GM12878 (cell line): ENCODE measurements at regions not wholly inside any gene's neighbourhood (a gene's known extent, or its start where the extent isn't known, plus 50 kb on each side); places are given as distances from the start of the nearest gene placed in this dataset.
"Not testable (repeated sequence)": the region's sequence is repeated elsewhere in the genome, so short reads cannot be mapped to it uniquely, and the experiment has no call there.

Experiments
- CREM ChIP-seq: IDR thresholded peaks from 2 replicates; pipeline ENCODE4 v1.6.1; 2014; ENCODE audit warnings: antibody characterized with exemption, low read depth
- CTCF ChIP-seq, 3 experiments: IDR thresholded peaks in 2 of 3; conservative IDR thresholded peaks in 1 of 3; 2 replicates each; pipeline ENCODE4 v1.5.1; 2011; ENCODE audit warnings: low read depth in 3 of 3, low read length in 3 of 3, mild to moderate bottlenecking in 3 of 3, control low read depth in 2 of 3, moderate library complexity in 2 of 3, inconsistent platforms in 1 of 3, mixed read lengths in 1 of 3; ENCODE audit not compliant: control insufficient read depth in 2 of 3, insufficient read depth in 1 of 3; ENCODE audit errors: extremely low read depth in 1 of 3
- EED ChIP-seq: sonication (generic); IDR thresholded peaks from 2 replicates; pipeline ENCODE4 v1.6.1; 2016; ENCODE audit warnings: antibody characterized with exemption, low read depth
- EZH2 ChIP-seq: IDR thresholded peaks from 2 replicates; pipeline ENCODE4 v1.6.1; 2012; ENCODE audit warnings: low read depth, mild to moderate bottlenecking, control low read depth, inconsistent platforms, low read length, borderline replicate concordance; ENCODE audit not compliant: control insufficient read depth
- GATAD2B ChIP-seq: fragments of 450-650 bp; conservative IDR thresholded peaks from 2 replicates; pipeline ENCODE4 v1.6.1; 2017; ENCODE audit warnings: low read depth, mild to moderate bottlenecking, moderate library complexity
- MXI1 ChIP-seq: fragments of 150-350 bp; IDR thresholded peaks from 2 replicates; pipeline ENCODE4 v1.6.1; 2011; ENCODE audit warnings: low read depth, mild to moderate bottlenecking, inconsistent platforms, low read length, improper control_type of control experiment
- MYB ChIP-seq: fragments of 150-350 bp; IDR thresholded peaks from 2 replicates; pipeline ENCODE4 v1.6.1; 2014; ENCODE audit warnings: mild to moderate bottlenecking, low read depth, low read length, borderline replicate concordance
- POLR2A ChIP-seq: IDR thresholded peaks from 2 replicates; pipeline ENCODE4 v1.6.1; 2011; ENCODE audit warnings: low read depth, mild to moderate bottlenecking, low read length
- TAF1 ChIP-seq: IDR thresholded peaks from 2 replicates; pipeline ENCODE4 v1.6.1; 2011; ENCODE audit warnings: mild to moderate bottlenecking, low read depth, low read length, borderline replicate concordance
- ZNF687 ChIP-seq: fragments of 450-650 bp; IDR thresholded peaks from 2 replicates; pipeline ENCODE4 v1.6.1; 2017; ENCODE audit warnings: mild to moderate bottlenecking, moderate library complexity
- TF ChIP-seq, protein P1 (sequence below): IDR thresholded peaks from 2 replicates; pipeline ENCODE4 v1.6.1; 2011; ENCODE audit warnings: low read depth, low read length, improper control_type of control experiment, borderline replicate concordance
- TF ChIP-seq, protein P2 (sequence below): IDR thresholded peaks from 2 replicates; pipeline ENCODE4 v1.6.1; 2012; ENCODE audit warnings: low read depth, low read length, improper control_type of control experiment
- TF ChIP-seq, protein P3 (sequence below): IDR thresholded peaks from 2 replicates; pipeline ENCODE4 v1.6.1; 2011; ENCODE audit warnings: low read depth, mild to moderate bottlenecking, low read length, moderate library complexity, borderline replicate concordance; ENCODE audit errors: extremely low read depth

DNA sequence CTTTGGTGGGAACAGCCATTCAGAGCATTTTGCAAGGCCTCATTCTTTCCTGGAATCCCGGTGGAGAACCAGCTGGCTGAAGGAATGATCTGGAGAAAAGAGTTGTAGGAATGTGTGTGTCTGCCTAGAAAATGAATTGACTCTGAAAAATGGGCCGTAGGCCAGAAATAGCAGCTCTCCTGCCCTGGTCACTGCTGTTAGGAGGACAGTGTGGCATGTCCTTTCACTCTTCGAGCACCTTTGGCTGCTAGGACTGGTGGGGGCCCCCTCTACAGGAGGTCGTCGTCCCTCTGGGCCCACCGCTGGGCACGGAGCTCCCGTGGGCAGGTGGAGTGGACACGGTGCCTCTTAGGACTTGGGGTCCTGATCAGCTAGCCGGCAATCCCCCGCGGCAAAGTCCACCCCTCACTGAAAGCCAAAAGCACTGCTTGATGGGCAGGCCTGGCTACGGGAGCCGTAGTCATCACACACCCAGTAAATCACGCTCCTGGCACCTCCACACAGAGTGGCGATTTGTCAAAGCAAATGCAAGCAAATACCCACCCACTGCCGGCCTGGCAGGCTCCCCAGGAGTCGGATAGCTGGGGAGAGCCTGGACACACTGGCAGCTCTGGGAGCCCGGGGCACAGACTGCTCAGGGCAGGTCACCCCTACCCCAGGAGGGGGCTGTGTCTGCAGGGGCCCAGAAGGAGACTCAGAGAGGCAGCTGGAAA is 4447.2 kb upstream of the TPTE start:
- TF ChIP-seq, protein P1, sequence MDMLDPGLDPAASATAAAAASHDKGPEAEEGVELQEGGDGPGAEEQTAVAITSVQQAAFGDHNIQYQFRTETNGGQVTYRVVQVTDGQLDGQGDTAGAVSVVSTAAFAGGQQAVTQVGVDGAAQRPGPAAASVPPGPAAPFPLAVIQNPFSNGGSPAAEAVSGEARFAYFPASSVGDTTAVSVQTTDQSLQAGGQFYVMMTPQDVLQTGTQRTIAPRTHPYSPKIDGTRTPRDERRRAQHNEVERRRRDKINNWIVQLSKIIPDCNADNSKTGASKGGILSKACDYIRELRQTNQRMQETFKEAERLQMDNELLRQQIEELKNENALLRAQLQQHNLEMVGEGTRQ = not testable (repeated sequence)
- not testable (repeated sequence) for TF ChIP-seq CTCF (IDR thresholded peaks at IDR 0.05 in 2 of 3, conservative IDR thresholded peaks at IDR 0.05 in 1 of 3; ENCODE audit: control insufficient read depth in 2 of 3, extremely low read depth in 1 of 3, insufficient read depth in 1 of 3, low read depth in 3 of 3, low read length in 3 of 3); MYB; MXI1; ZNF687; EED; CREM; POLR2A; TAF1; EZH2; GATAD2B
- TF ChIP-seq, protein P2, sequence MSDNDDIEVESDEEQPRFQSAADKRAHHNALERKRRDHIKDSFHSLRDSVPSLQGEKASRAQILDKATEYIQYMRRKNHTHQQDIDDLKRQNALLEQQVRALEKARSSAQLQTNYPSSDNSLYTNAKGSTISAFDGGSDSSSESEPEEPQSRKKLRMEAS = not testable (repeated sequence)
- TF ChIP-seq, protein P3, sequence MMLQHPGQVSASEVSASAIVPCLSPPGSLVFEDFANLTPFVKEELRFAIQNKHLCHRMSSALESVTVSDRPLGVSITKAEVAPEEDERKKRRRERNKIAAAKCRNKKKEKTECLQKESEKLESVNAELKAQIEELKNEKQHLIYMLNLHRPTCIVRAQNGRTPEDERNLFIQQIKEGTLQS = not testable (repeated sequence)
